H1 (cell line): ENCODE measurements at regions not wholly inside any gene's neighbourhood (a gene's known extent, or its start where the extent isn't known, plus 50 kb on each side); places are given as distances from the start of the nearest gene placed in this dataset.

ENCODE experiments used
- FOSL1 ChIP-seq: IDR thresholded peaks from 2 replicates; pipeline ENCODE4 v1.6.1; 2011; ENCODE audit warnings: mild to moderate bottlenecking, low read depth, low read length, moderate library complexity; ENCODE audit not compliant: insufficient read depth
- NRF1 ChIP-seq: IDR thresholded peaks from 2 replicates; pipeline ENCODE4 v1.6.1; 2011; ENCODE audit warnings: mild to moderate bottlenecking, low read depth, low read length, improper control_type of control experiment
- SAP30 ChIP-seq: fragments of 300-600 bp; sonication (generic); IDR thresholded peaks from 2 replicates; pipeline ENCODE4 v1.7.1; 2012; ENCODE audit warnings: low read length, moderate library complexity, mild to moderate bottlenecking, inconsistent platforms; ENCODE audit not compliant: insufficient read depth, insufficient replicate concordance
- TF ChIP-seq, protein P1 (sequence below): fragments of 300-600 bp; sonication (generic); IDR thresholded peaks from 2 replicates; pipeline ENCODE4 v1.7.1; 2012; ENCODE audit warnings: low read length, moderate library complexity, mild to moderate bottlenecking, inconsistent platforms; ENCODE audit not compliant: insufficient replicate concordance
- TF ChIP-seq, protein P2 (sequence below), 3 experiments: IDR thresholded peaks; 1 replicate in 2 of 3; 2 replicates in 1 of 3; pipeline versions ENCODE4 v1.5.1 to v1.6.1; 2011; ENCODE audit warnings: low read length in 3 of 3, mild to moderate bottlenecking in 3 of 3, inconsistent platforms in 2 of 3, low read depth in 1 of 3, moderate library complexity in 1 of 3; ENCODE audit not compliant: insufficient read depth in 1 of 3; ENCODE audit errors: control extremely low read depth in 1 of 3

DNA sequence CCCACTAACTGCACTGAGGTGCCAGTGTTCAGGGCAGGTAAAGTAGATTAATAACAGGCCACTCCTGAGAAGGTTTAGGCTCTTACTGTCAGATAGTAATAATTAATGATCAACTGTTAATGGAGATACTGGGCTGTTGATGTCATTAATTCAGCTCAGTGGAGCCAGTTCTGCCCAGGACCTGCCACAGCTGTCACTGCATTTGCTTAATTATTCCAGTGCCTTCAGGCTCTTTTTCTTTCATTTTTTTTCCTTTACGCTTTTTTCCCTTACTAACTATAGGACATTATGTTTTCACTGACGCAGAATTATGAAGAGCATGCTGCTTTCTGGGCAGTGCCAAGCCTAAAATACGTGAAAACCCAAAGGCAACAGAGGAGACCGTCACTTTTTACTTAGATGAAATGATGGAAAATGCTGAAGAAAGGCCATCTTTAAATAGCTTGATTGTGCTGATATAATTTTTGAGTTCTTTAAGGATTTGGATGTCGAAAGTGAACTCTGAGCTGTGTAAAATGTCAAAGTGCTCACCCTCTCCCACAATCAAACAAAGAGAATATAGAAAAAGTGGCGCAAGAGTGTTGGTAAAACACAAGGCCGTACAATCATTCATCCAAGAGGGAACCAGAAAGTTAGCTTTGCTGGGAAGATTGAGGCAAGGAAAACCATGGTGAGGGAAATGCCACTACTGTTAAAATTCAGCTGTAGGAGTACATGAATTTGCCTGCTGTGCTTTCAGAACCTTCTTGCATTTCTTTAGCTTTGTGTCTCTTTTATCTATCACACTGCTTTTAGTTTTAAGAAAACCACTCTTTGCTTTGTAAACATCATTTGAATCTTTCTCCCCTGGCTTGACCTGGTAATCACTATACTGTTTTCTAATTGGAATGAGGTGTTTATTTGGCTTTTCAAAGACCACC, 192.0 kb upstream of the ZEB2 start (continued):
- TF ChIP-seq, protein P1, sequence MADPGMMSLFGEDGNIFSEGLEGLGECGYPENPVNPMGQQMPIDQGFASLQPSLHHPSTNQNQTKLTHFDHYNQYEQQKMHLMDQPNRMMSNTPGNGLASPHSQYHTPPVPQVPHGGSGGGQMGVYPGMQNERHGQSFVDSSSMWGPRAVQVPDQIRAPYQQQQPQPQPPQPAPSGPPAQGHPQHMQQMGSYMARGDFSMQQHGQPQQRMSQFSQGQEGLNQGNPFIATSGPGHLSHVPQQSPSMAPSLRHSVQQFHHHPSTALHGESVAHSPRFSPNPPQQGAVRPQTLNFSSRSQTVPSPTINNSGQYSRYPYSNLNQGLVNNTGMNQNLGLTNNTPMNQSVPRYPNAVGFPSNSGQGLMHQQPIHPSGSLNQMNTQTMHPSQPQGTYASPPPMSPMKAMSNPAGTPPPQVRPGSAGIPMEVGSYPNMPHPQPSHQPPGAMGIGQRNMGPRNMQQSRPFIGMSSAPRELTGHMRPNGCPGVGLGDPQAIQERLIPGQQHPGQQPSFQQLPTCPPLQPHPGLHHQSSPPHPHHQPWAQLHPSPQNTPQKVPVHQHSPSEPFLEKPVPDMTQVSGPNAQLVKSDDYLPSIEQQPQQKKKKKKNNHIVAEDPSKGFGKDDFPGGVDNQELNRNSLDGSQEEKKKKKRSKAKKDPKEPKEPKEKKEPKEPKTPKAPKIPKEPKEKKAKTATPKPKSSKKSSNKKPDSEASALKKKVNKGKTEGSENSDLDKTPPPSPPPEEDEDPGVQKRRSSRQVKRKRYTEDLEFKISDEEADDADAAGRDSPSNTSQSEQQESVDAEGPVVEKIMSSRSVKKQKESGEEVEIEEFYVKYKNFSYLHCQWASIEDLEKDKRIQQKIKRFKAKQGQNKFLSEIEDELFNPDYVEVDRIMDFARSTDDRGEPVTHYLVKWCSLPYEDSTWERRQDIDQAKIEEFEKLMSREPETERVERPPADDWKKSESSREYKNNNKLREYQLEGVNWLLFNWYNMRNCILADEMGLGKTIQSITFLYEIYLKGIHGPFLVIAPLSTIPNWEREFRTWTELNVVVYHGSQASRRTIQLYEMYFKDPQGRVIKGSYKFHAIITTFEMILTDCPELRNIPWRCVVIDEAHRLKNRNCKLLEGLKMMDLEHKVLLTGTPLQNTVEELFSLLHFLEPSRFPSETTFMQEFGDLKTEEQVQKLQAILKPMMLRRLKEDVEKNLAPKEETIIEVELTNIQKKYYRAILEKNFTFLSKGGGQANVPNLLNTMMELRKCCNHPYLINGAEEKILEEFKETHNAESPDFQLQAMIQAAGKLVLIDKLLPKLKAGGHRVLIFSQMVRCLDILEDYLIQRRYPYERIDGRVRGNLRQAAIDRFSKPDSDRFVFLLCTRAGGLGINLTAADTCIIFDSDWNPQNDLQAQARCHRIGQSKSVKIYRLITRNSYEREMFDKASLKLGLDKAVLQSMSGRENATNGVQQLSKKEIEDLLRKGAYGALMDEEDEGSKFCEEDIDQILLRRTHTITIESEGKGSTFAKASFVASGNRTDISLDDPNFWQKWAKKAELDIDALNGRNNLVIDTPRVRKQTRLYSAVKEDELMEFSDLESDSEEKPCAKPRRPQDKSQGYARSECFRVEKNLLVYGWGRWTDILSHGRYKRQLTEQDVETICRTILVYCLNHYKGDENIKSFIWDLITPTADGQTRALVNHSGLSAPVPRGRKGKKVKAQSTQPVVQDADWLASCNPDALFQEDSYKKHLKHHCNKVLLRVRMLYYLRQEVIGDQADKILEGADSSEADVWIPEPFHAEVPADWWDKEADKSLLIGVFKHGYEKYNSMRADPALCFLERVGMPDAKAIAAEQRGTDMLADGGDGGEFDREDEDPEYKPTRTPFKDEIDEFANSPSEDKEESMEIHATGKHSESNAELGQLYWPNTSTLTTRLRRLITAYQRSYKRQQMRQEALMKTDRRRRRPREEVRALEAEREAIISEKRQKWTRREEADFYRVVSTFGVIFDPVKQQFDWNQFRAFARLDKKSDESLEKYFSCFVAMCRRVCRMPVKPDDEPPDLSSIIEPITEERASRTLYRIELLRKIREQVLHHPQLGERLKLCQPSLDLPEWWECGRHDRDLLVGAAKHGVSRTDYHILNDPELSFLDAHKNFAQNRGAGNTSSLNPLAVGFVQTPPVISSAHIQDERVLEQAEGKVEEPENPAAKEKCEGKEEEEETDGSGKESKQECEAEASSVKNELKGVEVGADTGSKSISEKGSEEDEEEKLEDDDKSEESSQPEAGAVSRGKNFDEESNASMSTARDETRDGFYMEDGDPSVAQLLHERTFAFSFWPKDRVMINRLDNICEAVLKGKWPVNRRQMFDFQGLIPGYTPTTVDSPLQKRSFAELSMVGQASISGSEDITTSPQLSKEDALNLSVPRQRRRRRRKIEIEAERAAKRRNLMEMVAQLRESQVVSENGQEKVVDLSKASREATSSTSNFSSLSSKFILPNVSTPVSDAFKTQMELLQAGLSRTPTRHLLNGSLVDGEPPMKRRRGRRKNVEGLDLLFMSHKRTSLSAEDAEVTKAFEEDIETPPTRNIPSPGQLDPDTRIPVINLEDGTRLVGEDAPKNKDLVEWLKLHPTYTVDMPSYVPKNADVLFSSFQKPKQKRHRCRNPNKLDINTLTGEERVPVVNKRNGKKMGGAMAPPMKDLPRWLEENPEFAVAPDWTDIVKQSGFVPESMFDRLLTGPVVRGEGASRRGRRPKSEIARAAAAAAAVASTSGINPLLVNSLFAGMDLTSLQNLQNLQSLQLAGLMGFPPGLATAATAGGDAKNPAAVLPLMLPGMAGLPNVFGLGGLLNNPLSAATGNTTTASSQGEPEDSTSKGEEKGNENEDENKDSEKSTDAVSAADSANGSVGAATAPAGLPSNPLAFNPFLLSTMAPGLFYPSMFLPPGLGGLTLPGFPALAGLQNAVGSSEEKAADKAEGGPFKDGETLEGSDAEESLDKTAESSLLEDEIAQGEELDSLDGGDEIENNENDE, result peak; percentile 55
- no peak for TF ChIP-seq FOSL1
- no peak for TF ChIP-seq SAP30
- no peak for TF ChIP-seq NRF1
- TF ChIP-seq, protein P2, sequence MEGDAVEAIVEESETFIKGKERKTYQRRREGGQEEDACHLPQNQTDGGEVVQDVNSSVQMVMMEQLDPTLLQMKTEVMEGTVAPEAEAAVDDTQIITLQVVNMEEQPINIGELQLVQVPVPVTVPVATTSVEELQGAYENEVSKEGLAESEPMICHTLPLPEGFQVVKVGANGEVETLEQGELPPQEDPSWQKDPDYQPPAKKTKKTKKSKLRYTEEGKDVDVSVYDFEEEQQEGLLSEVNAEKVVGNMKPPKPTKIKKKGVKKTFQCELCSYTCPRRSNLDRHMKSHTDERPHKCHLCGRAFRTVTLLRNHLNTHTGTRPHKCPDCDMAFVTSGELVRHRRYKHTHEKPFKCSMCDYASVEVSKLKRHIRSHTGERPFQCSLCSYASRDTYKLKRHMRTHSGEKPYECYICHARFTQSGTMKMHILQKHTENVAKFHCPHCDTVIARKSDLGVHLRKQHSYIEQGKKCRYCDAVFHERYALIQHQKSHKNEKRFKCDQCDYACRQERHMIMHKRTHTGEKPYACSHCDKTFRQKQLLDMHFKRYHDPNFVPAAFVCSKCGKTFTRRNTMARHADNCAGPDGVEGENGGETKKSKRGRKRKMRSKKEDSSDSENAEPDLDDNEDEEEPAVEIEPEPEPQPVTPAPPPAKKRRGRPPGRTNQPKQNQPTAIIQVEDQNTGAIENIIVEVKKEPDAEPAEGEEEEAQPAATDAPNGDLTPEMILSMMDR (IDR thresholded peaks at IDR 0.05; ENCODE audit: control extremely low read depth in 1 of 3, insufficient read depth in 1 of 3, low read depth in 1 of 3, low read length in 3 of 3), result no peak
- TF ChIP-seq, all 59 proteins: peak for 1
